HG03442 (cell line): ENCODE measurements at regions not wholly inside any gene's neighbourhood (a gene's known extent, or its start where the extent isn't known, plus 50 kb on each side); places are given as distances from the start of the nearest gene placed in this dataset.

Experiments
- ATAC-seq: cut with Tn5 transposase; IDR thresholded peaks from one replicate; pipeline ENCODE4 v1.9.1; 2021; ENCODE audit warnings: mild to moderate bottlenecking, moderate library complexity; ENCODE audit not compliant: unreplicated experiment

GRCh38 chr6:93974332-93974731 lies 555.0 kb upstream of the EPHA7 start:
- ATAC-seq, result no peak

- ATAC-seq, result no peak
Measured at GRCh38 chr6:93972791-93973190, 553.4 kb upstream of the EPHA7 start.

GRCh38 chr6:93970684-93971083 lies 551.3 kb upstream of the EPHA7 start:
- ATAC-seq, result no peak

- no peak for ATAC-seq
Measured at GRCh38 chr6:93968126-93968525, 548.8 kb upstream of the EPHA7 start.

GRCh38 chr6:93964926-93965325 lies 545.6 kb upstream of the EPHA7 start:
- ATAC-seq, result no peak

GRCh38 chr6:93964321-93964720 lies 545.0 kb upstream of the EPHA7 start:
- ATAC-seq, result no peak

- ATAC-seq, result no peak
Measured at GRCh38 chr6:93962566-93962965, 543.2 kb upstream of the EPHA7 start.

- no peak for ATAC-seq
Measured at GRCh38 chr6:93954584-93954983, 535.2 kb upstream of the EPHA7 start.

GRCh38 chr6:93943661-93944060 lies 524.3 kb upstream of the EPHA7 start:
- ATAC-seq, result no peak

- ATAC-seq, result no peak
Measured at GRCh38 chr6:93940381-93940780, 521.0 kb upstream of the EPHA7 start.

- ATAC-seq, result no peak
Measured at GRCh38 chr6:93932175-93932574, 512.8 kb upstream of the EPHA7 start.

GRCh38 chr6:93927731-93928130 lies 508.4 kb upstream of the EPHA7 start:
- ATAC-seq, result no peak

GRCh38 chr6:93919365-93919764 lies 500.0 kb upstream of the EPHA7 start:
- ATAC-seq, result no peak

- no peak for ATAC-seq
Measured at GRCh38 chr6:93918258-93918657, 498.9 kb upstream of the EPHA7 start.

GRCh38 chr6:93917216-93917615 lies 497.9 kb upstream of the EPHA7 start:
- no peak for ATAC-seq

GRCh38 chr6:93916716-93917115 lies 497.4 kb upstream of the EPHA7 start:
- ATAC-seq, result no peak

GRCh38 chr6:93915961-93916360 lies 496.6 kb upstream of the EPHA7 start:
- no peak for ATAC-seq

GRCh38 chr6:93902517-93902916 lies 483.2 kb upstream of the EPHA7 start:
- no peak for ATAC-seq

- ATAC-seq, result no peak
Measured at GRCh38 chr6:93900142-93900541, 480.8 kb upstream of the EPHA7 start.

GRCh38 chr6:93896081-93896480 lies 476.7 kb upstream of the EPHA7 start:
- ATAC-seq, result no peak

GRCh38 chr6:93894521-93894920 lies 475.2 kb upstream of the EPHA7 start:
- ATAC-seq, result no peak

GRCh38 chr6:93889713-93890112 lies 470.4 kb upstream of the EPHA7 start:
- ATAC-seq, result no peak

GRCh38 chr6:93886416-93886815 lies 467.1 kb upstream of the EPHA7 start:
- no peak for ATAC-seq

- ATAC-seq, result no peak
Measured at GRCh38 chr6:93859971-93860370, 440.6 kb upstream of the EPHA7 start.
